HEK293T (cell line): ENCODE measurements at regions not wholly inside any gene's neighbourhood (a gene's known extent, or its start where the extent isn't known, plus 50 kb on each side); places are given as distances from the start of the nearest gene placed in this dataset.

Experiments used
- ARNT ChIP-seq: fragments of 450-650 bp; IDR thresholded peaks from 2 replicates; pipeline ENCODE4 v1.6.1; 2017; ENCODE audit warnings: mild to moderate bottlenecking
- ELF4 ChIP-seq: fragments of 450-650 bp; IDR thresholded peaks from 2 replicates; pipeline ENCODE4 v1.6.1; 2017; ENCODE audit warnings: antibody characterized with exemption
- FOXA1 ChIP-seq: fragments of 450-650 bp; IDR thresholded peaks from 2 replicates; pipeline ENCODE4 v1.6.1; 2016; ENCODE audit warnings: mild to moderate bottlenecking
- FOXK2 ChIP-seq: fragments of 450-650 bp; IDR thresholded peaks from 2 replicates; pipeline ENCODE4 v1.6.1; 2016; ENCODE audit warnings: mild to moderate bottlenecking
- FOXM1 ChIP-seq: fragments of 450-650 bp; IDR thresholded peaks from 2 replicates; pipeline ENCODE4 v1.6.1; 2017; ENCODE audit warnings: mild to moderate bottlenecking, borderline replicate concordance
- HDGF ChIP-seq: fragments of 450-650 bp; IDR thresholded peaks from 2 replicates; pipeline ENCODE4 v1.6.1; 2017; ENCODE audit warnings: antibody characterized with exemption, borderline replicate concordance
- SP1 ChIP-seq: fragments of 450-650 bp; IDR thresholded peaks from 2 replicates; pipeline ENCODE4 v1.6.1; 2017
- SUZ12 ChIP-seq: fragments of 450-650 bp; IDR thresholded peaks from 2 replicates; pipeline ENCODE4 v1.6.1; 2016; ENCODE audit warnings: mild to moderate bottlenecking

DNA sequence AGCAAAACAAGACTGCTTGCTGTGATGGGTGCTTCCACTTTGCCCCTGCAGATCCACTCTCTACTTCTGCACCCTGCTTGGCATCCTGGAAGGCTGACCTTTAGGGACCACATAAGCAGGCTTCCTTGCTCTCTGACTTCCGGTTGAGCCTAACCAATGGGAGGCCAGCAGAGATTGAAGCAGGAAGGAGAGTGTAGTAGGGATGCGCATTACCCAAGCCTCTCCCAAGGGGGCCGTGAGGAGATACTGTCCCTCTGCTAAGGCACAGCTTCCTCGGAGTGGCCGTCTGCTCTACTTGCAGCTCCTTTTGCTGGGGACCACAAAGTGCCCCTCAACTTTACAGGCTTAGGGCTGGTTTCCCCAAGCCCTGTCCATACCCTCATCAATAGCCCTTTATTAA is 624.3 kb upstream of the TENM3 start:
- TF ChIP-seq FOXA1 (no peak), SP1 (no peak), ARNT (no peak), SUZ12 (no peak), FOXM1 (no peak), FOXK2 (no peak), ELF4 (no peak), HDGF (no peak)
